ENCODE measurements at regions not wholly inside any gene's neighbourhood (a gene's known extent, or its start where the extent isn't known, plus 50 kb on each side); places are given as distances from the start of the nearest gene placed in this dataset.

GRCh38 chr18:76618721-76619120, 123.7 kb upstream of the ZNF516 start:
- H3K56ac ChIP-seq (ENCODE audit: extremely low read depth, insufficient read depth, low read length): no peak overlapping the region
- H3K9ac ChIP-seq (ENCODE audit: low read depth, low read length): no peak overlapping the region
- H3K27me3 ChIP-seq (ENCODE audit: control insufficient read depth, insufficient read depth, low read length): no peaks in the 10 kb centered on the region
- no peak overlapping the region for H3K14ac ChIP-seq (replicated peaks; ENCODE audit: low read depth, low read length)
- CTCF ChIA-PET: no interaction called here
- dilution Hi-C loops (cut with HindIII; ENCODE audit: low sequenced_read_pairs, unreplicated experiment) (no loop called here), in situ Hi-C loops (cut with MboI; ENCODE audit: low sequenced_read_pairs) (no loop called here), intact Hi-C loops (cut with micrococcal nuclease) (no loop called here)
- DNase-seq (no peak), ATAC-seq (ENCODE audit: low read depth) (no peak)
- no peak overlapping the region for H3K27ac ChIP-seq (ENCODE audit: insufficient read depth, low read length)
- H3K23ac ChIP-seq (ENCODE audit: low read depth, low read length): no peak overlapping the region
- H2BK15ac ChIP-seq (ENCODE audit: low read depth, low read length): no peak overlapping the region
- 80% methylated on average over 2 of the region's 2 CpGs; no CpG with 5 or more reads in 1 of the 2 experiments for WGBS, 2 experiments (ENCODE audit: extremely low coverage in 2 of 2, insufficient read length in 1 of 2)
- peaks cover 19% of the 10 kb centered on the region for H3K4me1 ChIP-seq (ENCODE audit: control insufficient read depth, insufficient read depth, low read length)
- H3K9me1 ChIP-seq (ENCODE audit: insufficient read depth, low read length): no peaks in the 10 kb centered on the region
- POLR2A ChIA-PET (ENCODE audit: unreplicated experiment): no interaction called here
- H3K4me2 ChIP-seq (ENCODE audit: low read depth, low read length): no peak overlapping the region
- no peaks in the 10 kb centered on the region for H3K79me1 ChIP-seq (ENCODE audit: low read depth in 1 of 2, low read length in 2 of 2)
- no peaks in the 10 kb centered on the region for H4K20me1 ChIP-seq (ENCODE audit: insufficient read depth, low read length)
- no peak overlapping the region for H2AK5ac ChIP-seq (ENCODE audit: low read depth, low read length)
- H2BK120ac ChIP-seq (ENCODE audit: low read depth, low read length): no peak overlapping the region
- H2BK20ac ChIP-seq (ENCODE audit: low read depth, low read length): no peak overlapping the region
- no peak overlapping the region for H2AK9ac ChIP-seq (replicated peaks; ENCODE audit: low read depth, low read length, poor library complexity)
- no peaks in the 10 kb centered on the region for H3K36me3 ChIP-seq (ENCODE audit: control insufficient read depth, insufficient read depth, low read length)
- H2AFZ ChIP-seq (replicated peaks; ENCODE audit: low read length, poor library complexity): no peak overlapping the region
- BruUV-seq (replicated peaks): no TSS peak
- no peak overlapping the region for H4K5ac ChIP-seq (ENCODE audit: low read depth, low read length)
- no peak overlapping the region for H4K91ac ChIP-seq (ENCODE audit: insufficient read depth, low read depth, low read length)
- no peak overlapping the region for H3K18ac ChIP-seq (ENCODE audit: low read depth, low read length)
- no peak overlapping the region; a peak in 1 of 4 replicates for H4K8ac ChIP-seq (ENCODE audit: low read depth in 2 of 2, low read length in 2 of 2)
- no peak overlapping the region for H3K4ac ChIP-seq (ENCODE audit: low read depth, low read length)
- no peak overlapping the region for H2BK5ac ChIP-seq (ENCODE audit: low read depth, low read length, poor library complexity, severe bottlenecking)
- no peaks in the 10 kb centered on the region for H3K9me3 ChIP-seq (ENCODE audit: control insufficient read depth, insufficient read depth, low read length)
- TF ChIP-seq FOS (IDR thresholded peaks at IDR 0.05; ENCODE audit: low read depth, low read length) (no peak), NFE2L2 (IDR thresholded peaks at IDR 0.05; ENCODE audit: low read depth, low read length) (no peak), CHD1 (IDR thresholded peaks at IDR 0.05; ENCODE audit: low read depth, low read length) (no peak), RAD21 (IDR thresholded peaks at IDR 0.05; ENCODE audit: low read length) (no peak), BHLHE40 (IDR thresholded peaks at IDR 0.05; ENCODE audit: low read depth, low read length) (no peak), CTCF (conservative IDR thresholded peaks at IDR 0.05; ENCODE audit: low read depth, low read length) (no peak), MAFK (IDR thresholded peaks at IDR 0.05; ENCODE audit: low read depth, low read length) (no peak), RCOR1 (IDR thresholded peaks at IDR 0.05; ENCODE audit: insufficient replicate concordance, low read length) (no peak), POLR2A (IDR thresholded peaks at IDR 0.05; ENCODE audit: low read depth, low read length) (no peak), ELK1 (IDR thresholded peaks at IDR 0.05; ENCODE audit: borderline replicate concordance, low read depth, low read length) (no peak), CEBPB (IDR thresholded peaks at IDR 0.05; ENCODE audit: low read depth, low read length) (no peak), MXI1 (IDR thresholded peaks at IDR 0.05; ENCODE audit: borderline replicate concordance, low read depth, low read length) (no peak), MAZ (IDR thresholded peaks at IDR 0.05; ENCODE audit: borderline replicate concordance, low read depth, low read length) (no peak), SMC3 (IDR thresholded peaks at IDR 0.05; ENCODE audit: low read depth, low read length) (no peak), USF2 (IDR thresholded peaks at IDR 0.05; ENCODE audit: low read depth, low read length) (no peak)
- H3K4me3 ChIP-seq (ENCODE audit: insufficient read depth, low read depth, low read length): no peak overlapping the region

Measured in IMR-90 (cell line).